Keratinocyte (primary cell): ENCODE measurements at regions not wholly inside any gene's neighbourhood (a gene's known extent, or its start where the extent isn't known, plus 50 kb on each side); places are given as distances from the start of the nearest gene placed in this dataset.

Source experiments
- EZH2 ChIP-seq: IDR thresholded peaks from one replicate; pipeline ENCODE4 v1.6.1; 2012; ENCODE audit warnings: inconsistent platforms, mild to moderate bottlenecking, low read length, moderate library complexity
- TF ChIP-seq, protein P1 (sequence below), 3 experiments: IDR thresholded peaks in 1 of 3; conservative IDR thresholded peaks in 1 of 3; optimal IDR thresholded peaks in 1 of 3; 2 replicates in 2 of 3; 3 replicates in 1 of 3; pipeline versions ENCODE3 to v1.5.1; 2011; ENCODE audit warnings: low read length in 3 of 3, mild to moderate bottlenecking in 3 of 3, moderate library complexity in 2 of 3, control low read depth in 1 of 3, inconsistent platforms in 1 of 3; ENCODE audit not compliant: insufficient read depth in 2 of 3; ENCODE audit errors: extremely low read depth in 1 of 3

DNA sequence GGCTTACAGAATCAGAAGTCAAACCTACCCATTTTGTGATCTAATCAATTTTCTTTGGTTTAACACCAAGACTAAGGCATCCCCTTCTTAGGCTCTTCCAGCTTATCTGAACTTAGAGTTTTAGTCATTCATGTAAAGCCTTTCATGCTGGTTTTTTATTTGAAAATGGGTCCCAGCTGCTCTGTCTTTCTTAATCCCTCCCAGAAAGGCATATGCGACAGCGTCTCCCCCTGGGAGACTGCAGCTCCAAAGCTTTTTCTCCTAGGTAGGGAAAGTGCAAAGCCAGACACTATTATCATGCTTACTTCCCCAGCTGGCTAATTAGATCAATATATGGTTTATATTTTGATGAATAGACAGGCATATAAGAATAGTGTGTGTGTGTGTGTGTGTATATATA lies 96.6 kb upstream of the E2F7 start:
- TF ChIP-seq, protein P1, sequence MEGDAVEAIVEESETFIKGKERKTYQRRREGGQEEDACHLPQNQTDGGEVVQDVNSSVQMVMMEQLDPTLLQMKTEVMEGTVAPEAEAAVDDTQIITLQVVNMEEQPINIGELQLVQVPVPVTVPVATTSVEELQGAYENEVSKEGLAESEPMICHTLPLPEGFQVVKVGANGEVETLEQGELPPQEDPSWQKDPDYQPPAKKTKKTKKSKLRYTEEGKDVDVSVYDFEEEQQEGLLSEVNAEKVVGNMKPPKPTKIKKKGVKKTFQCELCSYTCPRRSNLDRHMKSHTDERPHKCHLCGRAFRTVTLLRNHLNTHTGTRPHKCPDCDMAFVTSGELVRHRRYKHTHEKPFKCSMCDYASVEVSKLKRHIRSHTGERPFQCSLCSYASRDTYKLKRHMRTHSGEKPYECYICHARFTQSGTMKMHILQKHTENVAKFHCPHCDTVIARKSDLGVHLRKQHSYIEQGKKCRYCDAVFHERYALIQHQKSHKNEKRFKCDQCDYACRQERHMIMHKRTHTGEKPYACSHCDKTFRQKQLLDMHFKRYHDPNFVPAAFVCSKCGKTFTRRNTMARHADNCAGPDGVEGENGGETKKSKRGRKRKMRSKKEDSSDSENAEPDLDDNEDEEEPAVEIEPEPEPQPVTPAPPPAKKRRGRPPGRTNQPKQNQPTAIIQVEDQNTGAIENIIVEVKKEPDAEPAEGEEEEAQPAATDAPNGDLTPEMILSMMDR (optimal IDR thresholded peaks at IDR 0.05 in 1 of 3, IDR thresholded peaks at IDR 0.05 in 1 of 3, conservative IDR thresholded peaks at IDR 0.05 in 1 of 3; ENCODE audit: extremely low read depth in 1 of 3, insufficient read depth in 2 of 3, low read length in 3 of 3) = no peak
- no peak for TF ChIP-seq EZH2
